Erythroblast (primary cell): ENCODE measurements at regions not wholly inside any gene's neighbourhood (a gene's known extent, or its start where the extent isn't known, plus 50 kb on each side); places are given as distances from the start of the nearest gene placed in this dataset.

ENCODE experiments used
- GATA1 ChIP-seq: IDR thresholded peaks from 2 replicates; pipeline ENCODE4 v1.6.1; 2011; ENCODE audit warnings: low read depth, mild to moderate bottlenecking, control low read depth, low read length, moderate library complexity
- POLR2A ChIP-seq: IDR thresholded peaks from 2 replicates; pipeline ENCODE4 v1.6.1; 2011; ENCODE audit warnings: mild to moderate bottlenecking, low read length

GRCh38 chr11:26846227-26846626 lies 124.4 kb upstream of the SLC5A12 start:
- TF ChIP-seq POLR2A: no peak
- no peak for TF ChIP-seq GATA1
